Gastrocnemius medialis (tissue), 4 donors: ENCODE measurements at regions not wholly inside any gene's neighbourhood (a gene's known extent, or its start where the extent isn't known, plus 50 kb on each side); places are given as distances from the start of the nearest gene placed in this dataset.

ENCODE experiments used
- POLR2A ChIP-seq, 2 donors: fragments of 450-650 bp; IDR thresholded peaks; one replicate each; pipeline ENCODE4 v1.6.1; 2017; ENCODE audit warnings: antibody characterized with exemption in 2 of 2, mild to moderate bottlenecking in 2 of 2, moderate library complexity in 2 of 2
- TF ChIP-seq, protein P1 (sequence below), 5 experiments: fragments of 450-650 bp in 3 of 5; fragments of 200-600 bp in 2 of 5; sonication (generic) in 2 of 5; IDR thresholded peaks in 4 of 5; conservative IDR thresholded peaks in 1 of 5; 1 replicate in 4 of 5; 2 replicates in 1 of 5; pipeline ENCODE4 v1.5.1; 2016 to 2019; ENCODE audit warnings: antibody characterized with exemption in 5 of 5, mild to moderate bottlenecking in 3 of 5, moderate library complexity in 3 of 5

DNA sequence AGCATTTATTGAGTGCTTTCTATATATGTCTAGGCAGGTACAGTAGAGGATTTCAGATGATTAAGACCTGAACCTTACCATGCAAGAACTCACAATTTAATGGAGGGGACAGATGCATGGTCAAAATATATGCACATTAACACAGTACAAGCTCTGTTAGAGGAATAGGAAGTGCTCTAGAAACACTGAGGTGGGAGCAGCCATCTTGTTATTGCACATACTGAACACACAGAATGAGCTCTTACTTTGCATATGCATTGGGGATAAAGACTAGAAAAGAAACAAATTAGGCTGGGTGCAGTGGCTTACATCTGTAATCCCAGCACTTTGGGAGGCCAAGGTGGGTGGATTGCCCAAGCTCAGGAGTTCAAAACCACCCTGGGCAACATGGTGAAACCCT lies 438.3 kb downstream of the UTRN start:
- TF ChIP-seq, protein P1, sequence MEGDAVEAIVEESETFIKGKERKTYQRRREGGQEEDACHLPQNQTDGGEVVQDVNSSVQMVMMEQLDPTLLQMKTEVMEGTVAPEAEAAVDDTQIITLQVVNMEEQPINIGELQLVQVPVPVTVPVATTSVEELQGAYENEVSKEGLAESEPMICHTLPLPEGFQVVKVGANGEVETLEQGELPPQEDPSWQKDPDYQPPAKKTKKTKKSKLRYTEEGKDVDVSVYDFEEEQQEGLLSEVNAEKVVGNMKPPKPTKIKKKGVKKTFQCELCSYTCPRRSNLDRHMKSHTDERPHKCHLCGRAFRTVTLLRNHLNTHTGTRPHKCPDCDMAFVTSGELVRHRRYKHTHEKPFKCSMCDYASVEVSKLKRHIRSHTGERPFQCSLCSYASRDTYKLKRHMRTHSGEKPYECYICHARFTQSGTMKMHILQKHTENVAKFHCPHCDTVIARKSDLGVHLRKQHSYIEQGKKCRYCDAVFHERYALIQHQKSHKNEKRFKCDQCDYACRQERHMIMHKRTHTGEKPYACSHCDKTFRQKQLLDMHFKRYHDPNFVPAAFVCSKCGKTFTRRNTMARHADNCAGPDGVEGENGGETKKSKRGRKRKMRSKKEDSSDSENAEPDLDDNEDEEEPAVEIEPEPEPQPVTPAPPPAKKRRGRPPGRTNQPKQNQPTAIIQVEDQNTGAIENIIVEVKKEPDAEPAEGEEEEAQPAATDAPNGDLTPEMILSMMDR (IDR thresholded peaks at IDR 0.05 in 4 of 5, conservative IDR thresholded peaks at IDR 0.05 in 1 of 5): no peak
- TF ChIP-seq POLR2A (IDR thresholded peaks at IDR 0.05): no peak
